Thyroid gland (tissue), 4 donors: ENCODE measurements at regions not wholly inside any gene's neighbourhood (a gene's known extent, or its start where the extent isn't known, plus 50 kb on each side); places are given as distances from the start of the nearest gene placed in this dataset.

ENCODE experiments used
- POLR2A ChIP-seq, 2 donors: fragments of 450-650 bp; IDR thresholded peaks; one replicate each; pipeline ENCODE4 v1.6.1; 2017; ENCODE audit warnings: antibody characterized with exemption in 2 of 2, mild to moderate bottlenecking in 2 of 2, moderate library complexity in 1 of 2
- TF ChIP-seq, protein P1 (sequence below), 6 experiments: fragments of 200-600 bp in 3 of 6; fragments of 450-650 bp in 3 of 6; sonication (generic) in 3 of 6; IDR thresholded peaks; one replicate each; pipeline ENCODE4 v1.5.1; 2016 to 2019; ENCODE audit warnings: antibody characterized with exemption in 6 of 6, mild to moderate bottlenecking in 2 of 6, inconsistent platforms in 1 of 6, moderate library complexity in 1 of 6

GRCh38 chr11:82250047-82250446 lies 483.6 kb downstream of the FAM181B start:
- TF ChIP-seq POLR2A (IDR thresholded peaks at IDR 0.05), result no peak
- TF ChIP-seq, protein P1, sequence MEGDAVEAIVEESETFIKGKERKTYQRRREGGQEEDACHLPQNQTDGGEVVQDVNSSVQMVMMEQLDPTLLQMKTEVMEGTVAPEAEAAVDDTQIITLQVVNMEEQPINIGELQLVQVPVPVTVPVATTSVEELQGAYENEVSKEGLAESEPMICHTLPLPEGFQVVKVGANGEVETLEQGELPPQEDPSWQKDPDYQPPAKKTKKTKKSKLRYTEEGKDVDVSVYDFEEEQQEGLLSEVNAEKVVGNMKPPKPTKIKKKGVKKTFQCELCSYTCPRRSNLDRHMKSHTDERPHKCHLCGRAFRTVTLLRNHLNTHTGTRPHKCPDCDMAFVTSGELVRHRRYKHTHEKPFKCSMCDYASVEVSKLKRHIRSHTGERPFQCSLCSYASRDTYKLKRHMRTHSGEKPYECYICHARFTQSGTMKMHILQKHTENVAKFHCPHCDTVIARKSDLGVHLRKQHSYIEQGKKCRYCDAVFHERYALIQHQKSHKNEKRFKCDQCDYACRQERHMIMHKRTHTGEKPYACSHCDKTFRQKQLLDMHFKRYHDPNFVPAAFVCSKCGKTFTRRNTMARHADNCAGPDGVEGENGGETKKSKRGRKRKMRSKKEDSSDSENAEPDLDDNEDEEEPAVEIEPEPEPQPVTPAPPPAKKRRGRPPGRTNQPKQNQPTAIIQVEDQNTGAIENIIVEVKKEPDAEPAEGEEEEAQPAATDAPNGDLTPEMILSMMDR (IDR thresholded peaks at IDR 0.05), result no peak
